Jurkat, Clone E6-1 (cell line): ENCODE measurements at regions not wholly inside any gene's neighbourhood (a gene's known extent, or its start where the extent isn't known, plus 50 kb on each side); places are given as distances from the start of the nearest gene placed in this dataset.

ENCODE experiments used
- DNase-seq: peaks from one replicate; pipeline ENCODE4 v3.0.0-alpha.2; 2011; ENCODE audit warnings: low read depth, low spot score
- H3K4me3 ChIP-seq: 2 replicates; pipeline ENCODE4 v1.5.1; 2011; ENCODE audit warnings: mild to moderate bottlenecking, low read length, control low read depth, moderate library complexity

- DNase-seq: no peak
These were observed 82.1 kb upstream of the TMCC3 start for GRCh38 chr12:94732367-94732990.

DNA sequence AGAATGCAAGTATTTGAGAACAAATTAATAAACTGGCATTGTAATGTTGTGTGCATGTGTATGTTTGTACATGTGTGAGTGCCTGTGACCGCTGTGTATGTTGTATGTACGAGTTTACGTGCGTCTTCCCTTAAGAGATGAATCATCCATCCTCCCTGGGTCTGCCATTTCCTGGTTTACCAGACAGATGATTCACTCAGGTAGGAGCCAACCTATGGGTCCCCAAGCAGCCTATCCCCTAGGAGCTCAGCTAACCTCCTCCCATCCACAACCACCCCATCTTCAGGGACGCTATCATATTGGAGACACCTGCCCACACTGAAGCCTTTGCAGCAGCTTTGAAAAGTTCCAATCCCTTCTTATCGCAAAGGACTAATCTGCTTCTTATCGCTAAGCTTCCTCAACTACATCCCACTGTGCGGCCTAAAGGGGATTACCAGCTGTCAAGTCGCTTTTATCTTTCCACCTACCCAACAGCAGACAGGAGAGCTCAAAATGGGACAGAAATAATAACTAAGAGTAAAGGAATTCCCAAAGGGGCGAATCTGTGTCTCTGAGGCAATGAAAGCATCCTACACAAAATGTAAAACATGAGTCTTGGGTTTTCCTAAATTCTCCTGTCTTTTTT is 81.5 kb upstream of the TMCC3 start:
- H3K4me3 ChIP-seq: no peak overlapping the region
- no peak for DNase-seq

More at GRCh38 chr12:94732367-94732990, 82.1 kb upstream of the TMCC3 start:
- H3K4me3 ChIP-seq: no peak overlapping the region

- no peak for DNase-seq
- no peak overlapping the region for H3K4me3 ChIP-seq
These were observed 80.5 kb upstream of the TMCC3 start for GRCh38 chr12:94730847-94731246.

GRCh38 chr12:94726236-94726835 is 76.0 kb upstream of the TMCC3 start:
- no peak for DNase-seq
- H3K4me3 ChIP-seq: no peak overlapping the region

- no peak overlapping the region for H3K4me3 ChIP-seq
- peak; percentile 28 for DNase-seq
These were observed 75.2 kb upstream of the TMCC3 start for GRCh38 chr12:94725375-94726168.

- H3K4me3 ChIP-seq: no peak overlapping the region
- no peak for DNase-seq
These were observed 72.3 kb upstream of the TMCC3 start for GRCh38 chr12:94722664-94723063.

- no peak for DNase-seq
- H3K4me3 ChIP-seq: no peak overlapping the region
These were observed 70.8 kb upstream of the TMCC3 start for GRCh38 chr12:94721173-94721572.

DNA sequence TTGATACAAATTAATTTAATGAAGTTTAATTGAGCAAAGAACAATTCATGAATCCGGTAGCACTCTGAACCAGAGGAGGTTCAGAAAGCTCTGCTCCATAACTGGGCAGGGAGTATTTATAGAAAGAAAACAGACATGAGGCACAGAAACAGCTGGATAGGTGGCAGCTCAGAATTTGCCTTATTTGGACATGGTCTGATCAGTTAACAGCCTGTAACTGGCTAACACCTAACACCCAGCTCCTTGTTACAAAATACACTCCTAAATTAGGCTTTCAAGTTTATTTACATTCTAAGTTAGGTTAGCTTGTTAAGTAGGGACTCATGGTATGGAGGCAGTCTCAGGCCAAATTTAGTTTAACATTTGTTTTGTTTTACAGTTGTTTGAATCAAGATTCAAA is 67.8 kb upstream of the TMCC3 start:
- no peak overlapping the region for H3K4me3 ChIP-seq
- no peak for DNase-seq

DNA sequence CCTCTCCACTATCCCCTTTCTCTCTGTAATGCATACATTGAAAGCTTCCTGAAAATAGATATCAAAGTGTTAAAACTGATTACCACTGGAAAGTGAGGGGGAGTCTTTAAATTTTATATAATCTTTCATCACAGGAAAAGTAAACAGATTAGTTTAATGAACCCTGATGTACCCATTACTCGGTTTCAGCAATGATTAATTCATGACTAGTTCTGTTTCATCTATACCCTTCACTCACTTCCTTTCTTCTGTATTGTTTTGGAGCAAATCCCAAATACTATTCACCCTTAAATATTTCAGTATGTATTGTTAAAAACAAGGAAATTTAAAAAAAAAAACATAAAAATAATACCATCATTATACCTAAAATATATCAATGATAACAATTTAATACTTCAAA is 67.3 kb upstream of the TMCC3 start:
- no peak for DNase-seq
- H3K4me3 ChIP-seq: no peak overlapping the region

DNA sequence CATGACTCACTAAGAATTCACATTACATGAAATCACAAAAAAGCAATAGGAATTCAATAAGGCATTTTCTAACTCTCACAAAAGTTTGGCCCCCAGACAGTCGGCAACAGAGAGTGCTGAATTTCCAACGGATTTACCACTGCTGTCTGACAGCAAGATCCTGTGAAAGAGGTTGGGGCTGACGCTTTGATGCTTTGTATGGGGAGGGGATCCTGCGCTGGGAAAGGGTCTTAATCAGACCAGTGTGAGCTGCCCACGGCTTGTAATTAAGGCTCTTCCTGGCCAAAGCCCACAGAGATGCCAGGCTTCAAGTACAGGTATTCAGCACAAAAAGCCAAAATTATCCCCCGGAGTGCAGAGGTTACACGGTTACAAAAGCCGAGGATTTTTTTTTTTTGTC is 66.8 kb upstream of the TMCC3 start:
- no peak overlapping the region for H3K4me3 ChIP-seq
- no peak for DNase-seq

- H3K4me3 ChIP-seq: no peak overlapping the region
- no peak for DNase-seq
These were observed 66.0 kb upstream of the TMCC3 start for GRCh38 chr12:94716339-94716738.

- DNase-seq: no peak
- H3K4me3 ChIP-seq: no peak overlapping the region
These were observed 64.2 kb upstream of the TMCC3 start for GRCh38 chr12:94714378-94715114.

- DNase-seq: no peak
- H3K4me3 ChIP-seq: no peak overlapping the region
These were observed 62.6 kb upstream of the TMCC3 start for GRCh38 chr12:94712815-94713515.

GRCh38 chr12:94710933-94711332 is 60.6 kb upstream of the TMCC3 start:
- peak; percentile 44 for DNase-seq
- H3K4me3 ChIP-seq: no peak overlapping the region

GRCh38 chr12:94707892-94708291 is 57.5 kb upstream of the TMCC3 start:
- H3K4me3 ChIP-seq: no peak overlapping the region
- DNase-seq: no peak

- no peak overlapping the region for H3K4me3 ChIP-seq
- DNase-seq: no peak
These were observed 56.7 kb upstream of the TMCC3 start for GRCh38 chr12:94707036-94707435.

- DNase-seq: no peak
- H3K4me3 ChIP-seq: no peak overlapping the region
These were observed 55.9 kb upstream of the TMCC3 start for GRCh38 chr12:94706250-94706661.

DNA sequence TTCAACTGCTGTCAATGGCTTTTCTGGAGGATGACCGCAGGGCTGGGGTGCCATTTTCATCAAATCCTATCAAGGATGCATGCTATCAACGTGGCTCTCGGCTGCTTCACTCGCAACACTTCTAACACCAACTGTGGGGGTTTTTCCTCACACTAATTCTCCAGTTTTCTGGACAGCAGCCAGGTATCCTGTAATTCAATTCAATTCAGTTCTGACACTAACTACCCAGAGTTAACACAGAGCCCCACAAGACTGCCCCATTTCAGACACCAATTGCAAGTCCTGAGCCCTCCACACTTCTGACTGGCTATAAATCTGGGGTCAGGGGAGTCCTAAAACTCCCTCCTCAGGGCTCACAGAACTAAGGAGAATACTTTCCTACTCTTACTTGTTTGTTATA is 55.3 kb upstream of the TMCC3 start:
- H3K4me3 ChIP-seq: no peak overlapping the region
- DNase-seq: no peak
